Activated T-cell treated with anti-CD3 and anti-CD28 coated beads, Interleukin-2, amount 50 U/mL, for 48 hours (primary cell): ENCODE measurements at regions not wholly inside any gene's neighbourhood (a gene's known extent, or its start where the extent isn't known, plus 50 kb on each side); places are given as distances from the start of the nearest gene placed in this dataset.

Source experiments
- DNase-seq, 2 experiments: peaks; one replicate each; pipeline ENCODE4 v3.0.0-alpha.2; 2020

DNA sequence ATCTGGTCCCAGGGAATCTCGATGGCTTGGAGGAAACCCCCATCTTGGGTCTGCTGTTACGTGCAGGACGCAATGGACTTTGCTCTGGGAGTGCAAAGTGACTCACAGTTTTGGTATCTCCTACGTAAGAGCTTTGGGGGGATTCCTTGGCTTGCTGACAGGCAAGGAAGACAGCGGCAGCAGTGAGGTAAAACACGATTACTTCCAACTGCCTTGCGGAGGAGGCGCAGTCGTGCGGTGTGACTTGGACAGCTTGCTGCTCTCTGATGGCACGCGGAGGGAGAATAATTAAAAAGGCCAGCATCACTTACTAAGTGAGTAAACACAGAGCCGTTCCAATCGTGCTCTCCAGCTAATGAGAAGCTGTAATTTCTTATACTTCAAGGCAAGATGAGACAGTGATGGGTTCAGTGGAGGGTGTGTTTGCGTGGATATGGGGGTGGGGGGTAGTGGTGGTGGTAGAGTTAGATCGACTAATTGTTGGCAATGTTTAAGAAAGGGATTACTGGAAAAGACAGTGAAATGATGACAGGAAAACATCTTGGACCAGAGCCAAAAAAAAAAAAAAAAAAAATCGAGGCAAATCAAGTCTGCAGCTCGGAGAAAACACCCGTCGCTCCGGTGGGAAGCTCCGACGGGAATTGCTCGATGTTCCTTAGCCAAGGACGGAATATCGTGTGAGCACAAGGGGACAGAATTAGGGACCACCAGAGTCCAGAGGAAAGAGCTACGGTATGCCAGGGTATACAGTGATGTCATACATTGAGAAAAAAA is 184.8 kb upstream of the ZFHX3 start:
- no peak for DNase-seq

DNA sequence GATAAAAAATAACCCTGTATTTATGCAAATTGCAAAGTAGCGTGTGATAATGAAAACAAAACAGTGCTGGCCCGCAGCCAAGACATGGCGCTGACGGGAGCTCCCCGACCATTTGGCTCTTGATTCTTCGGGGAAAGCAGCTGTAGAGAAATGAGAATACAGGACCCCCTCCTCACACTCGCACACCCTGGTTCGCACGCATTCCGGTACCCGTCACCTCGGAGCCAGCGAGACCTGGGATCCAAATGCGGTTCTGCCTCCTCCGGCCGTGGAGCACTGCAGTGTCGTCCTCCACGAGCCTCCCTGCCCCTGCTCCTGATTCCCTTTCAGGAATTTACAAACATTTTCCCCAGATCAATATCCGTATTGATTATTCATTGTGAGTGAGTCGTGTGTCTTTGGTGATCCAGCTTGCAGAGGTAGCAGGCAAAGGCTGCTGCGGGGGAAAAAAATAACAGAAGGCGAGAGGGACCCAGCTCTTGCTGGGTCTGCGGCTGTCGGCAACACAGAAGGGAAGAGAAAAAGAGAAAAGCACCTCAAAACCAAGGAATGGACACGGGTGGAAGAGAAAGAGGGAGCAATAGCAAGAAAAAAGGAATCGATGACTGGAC is 184.1 kb upstream of the ZFHX3 start:
- DNase-seq: no peak

DNA sequence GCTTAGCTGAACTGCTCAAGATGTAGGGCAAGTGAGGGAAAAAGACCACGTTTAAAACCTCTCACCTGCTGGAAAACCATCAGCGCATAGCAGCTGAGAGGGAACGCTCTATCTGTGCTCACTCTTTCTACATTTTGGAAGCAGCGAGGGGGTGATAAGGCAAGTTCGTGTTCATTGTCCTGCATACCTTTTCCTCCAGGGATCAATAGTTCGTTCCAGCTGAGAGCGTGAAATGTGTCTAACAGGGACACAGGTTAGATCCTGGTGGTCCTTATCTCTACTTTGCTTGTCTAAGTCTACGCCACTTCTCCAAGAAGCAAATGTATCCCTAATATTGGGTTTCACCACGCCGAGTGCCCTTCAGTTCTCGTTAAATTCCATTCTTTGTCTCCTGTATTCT is 183.5 kb upstream of the ZFHX3 start:
- no peak for DNase-seq

DNA sequence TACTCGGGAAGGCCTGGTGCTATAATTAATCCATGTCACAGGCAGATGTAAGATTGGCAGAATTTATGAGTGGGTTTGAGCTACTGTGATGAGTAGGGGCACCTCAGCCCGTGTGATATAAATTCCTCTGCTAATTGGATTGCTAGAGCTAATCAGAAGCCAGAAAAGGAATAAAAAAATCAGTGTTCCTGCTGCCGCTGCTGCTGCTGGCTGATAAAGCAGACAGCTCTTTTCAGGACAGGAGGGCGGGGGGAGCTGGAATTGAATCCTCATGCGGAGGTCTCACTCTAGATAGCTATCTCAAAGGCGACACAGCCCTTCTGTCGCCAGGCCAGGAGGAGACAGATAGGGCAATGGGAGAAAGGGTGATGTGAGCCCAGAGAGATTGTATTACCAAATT is 182.7 kb upstream of the ZFHX3 start:
- DNase-seq: no peak

DNA sequence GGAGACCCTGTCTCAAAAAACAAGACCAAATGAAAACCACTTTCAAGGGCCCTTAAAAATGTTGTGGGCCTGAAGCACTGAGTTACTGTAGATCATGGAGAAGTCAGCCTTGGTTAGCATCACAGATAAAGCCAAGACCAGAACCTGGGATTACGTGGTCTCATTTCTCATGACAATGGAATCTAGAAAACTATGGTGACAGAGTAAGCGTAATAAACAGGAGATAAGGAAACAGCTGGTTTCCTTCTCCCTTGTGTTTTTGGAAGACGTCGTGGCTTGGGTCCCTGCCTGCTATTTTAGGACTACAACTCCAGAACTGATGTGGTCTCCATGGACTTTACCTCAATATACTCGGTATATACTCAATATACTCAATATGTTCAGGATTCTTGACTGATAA is 180.7 kb upstream of the ZFHX3 start:
- no peak for DNase-seq

DNA sequence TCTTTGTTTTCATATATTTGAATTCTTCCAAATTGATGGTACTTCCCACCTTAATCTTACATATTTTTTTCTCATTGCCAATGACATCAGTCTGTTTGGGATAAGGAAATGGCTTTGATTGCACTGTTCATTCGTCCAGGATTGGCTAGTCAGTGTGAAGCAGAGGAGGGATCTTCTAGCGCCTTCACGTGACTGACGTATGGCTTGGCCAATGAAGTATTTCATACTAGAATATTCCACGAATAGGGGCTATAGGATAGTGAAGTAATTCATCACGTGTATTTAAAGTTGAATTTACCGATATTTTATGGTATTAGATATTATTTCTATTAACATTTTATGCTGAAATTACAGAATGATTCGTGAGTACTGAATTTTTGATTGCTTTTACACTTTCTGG is 178.7 kb upstream of the ZFHX3 start:
- no peak for DNase-seq

DNA sequence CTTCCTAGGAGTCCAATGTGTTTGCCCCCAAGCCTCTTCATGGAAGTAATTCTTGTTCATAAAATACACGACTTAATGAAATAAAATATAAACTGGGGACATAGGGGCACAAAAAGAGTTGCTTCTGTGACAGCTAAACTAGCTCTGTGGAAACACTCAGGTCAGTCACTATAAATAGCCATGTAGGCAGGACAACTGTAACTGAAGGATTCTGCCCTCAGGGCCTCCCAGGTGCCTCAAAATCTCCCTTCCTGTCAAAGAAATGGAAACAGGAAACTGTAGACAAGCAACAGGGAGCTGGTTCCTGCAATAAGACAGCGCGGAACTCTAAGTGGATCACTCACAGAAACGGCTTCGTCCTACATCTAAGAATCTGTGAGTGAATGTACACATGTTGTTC is 178.1 kb upstream of the ZFHX3 start:
- DNase-seq: no peak

DNA sequence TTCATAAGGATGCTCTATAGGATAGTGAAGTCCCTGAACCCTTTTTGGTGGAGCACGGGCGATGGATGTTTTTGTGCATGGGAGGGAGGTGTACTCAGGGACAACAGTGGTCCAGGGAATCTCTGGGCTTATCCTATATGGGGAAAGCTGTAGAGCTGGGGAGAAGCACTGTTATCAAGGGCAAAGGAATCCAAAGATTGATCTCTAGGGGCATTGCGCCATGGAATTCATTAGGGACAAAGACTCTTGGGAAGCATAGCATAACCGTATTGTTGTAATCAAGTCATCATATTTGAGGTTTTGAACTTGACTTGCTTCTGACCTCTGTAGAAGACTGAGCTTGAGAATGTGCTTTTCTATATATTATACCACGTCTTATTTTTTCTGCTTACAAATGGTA is 172.9 kb upstream of the ZFHX3 start:
- no peak for DNase-seq

DNA sequence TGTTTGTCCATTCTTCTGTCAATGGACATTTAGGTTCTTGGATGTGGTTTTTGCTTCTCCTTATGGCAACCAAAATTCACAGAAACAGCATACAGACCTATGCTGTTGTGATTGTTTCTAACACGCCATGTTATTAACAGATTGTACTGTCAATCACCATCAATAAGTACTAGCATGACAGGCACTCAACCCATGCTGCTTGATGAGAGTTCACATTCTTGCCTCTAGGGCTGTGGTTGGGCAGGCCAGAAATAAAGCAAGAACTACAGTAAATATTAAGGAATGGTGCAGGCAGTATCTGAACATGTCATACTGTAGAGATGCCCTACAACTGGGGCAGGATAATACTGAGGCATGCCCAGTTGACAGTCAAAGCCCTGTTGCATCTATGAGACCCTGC is 171.2 kb upstream of the ZFHX3 start:
- no peak for DNase-seq

DNA sequence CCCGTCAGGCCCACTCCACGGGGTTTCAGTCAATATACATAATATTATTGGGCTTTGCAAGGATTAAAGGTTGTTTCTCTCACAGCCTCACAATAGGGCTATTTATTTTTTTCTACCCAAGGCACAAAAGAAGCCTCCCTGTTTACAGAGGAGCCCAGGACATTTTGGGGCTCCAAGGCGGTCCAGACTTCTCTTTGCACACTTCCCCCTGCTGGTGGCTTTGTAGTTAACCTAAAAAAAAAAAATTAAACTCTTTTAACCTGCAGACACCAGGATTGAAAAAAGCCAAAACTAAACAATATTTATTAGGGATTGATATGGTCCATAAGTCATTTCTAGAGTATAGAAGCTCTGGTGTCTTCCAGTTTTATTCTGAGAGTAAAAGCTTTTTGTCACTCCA is 169.7 kb upstream of the ZFHX3 start:
- DNase-seq: no peak

DNA sequence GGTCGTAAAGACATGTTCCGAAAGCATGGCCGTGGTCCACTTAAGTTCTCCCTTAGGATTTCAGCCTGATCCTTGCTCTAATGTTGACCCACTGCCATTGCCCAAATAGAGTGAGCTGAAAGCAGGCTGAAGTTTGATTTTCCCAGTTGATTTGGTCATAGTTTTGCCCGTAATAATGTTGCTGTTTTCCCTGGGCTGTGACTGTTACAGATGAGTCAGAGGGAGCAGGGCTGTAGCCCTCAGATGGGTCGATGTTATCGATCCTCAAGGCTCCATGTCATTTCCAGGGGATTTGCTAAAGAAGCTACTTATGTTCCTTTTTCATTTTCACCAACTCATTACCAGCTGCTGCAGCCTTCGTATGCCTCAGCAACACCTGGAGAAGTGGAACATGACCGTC is 169.0 kb upstream of the ZFHX3 start:
- DNase-seq: no peak

DNA sequence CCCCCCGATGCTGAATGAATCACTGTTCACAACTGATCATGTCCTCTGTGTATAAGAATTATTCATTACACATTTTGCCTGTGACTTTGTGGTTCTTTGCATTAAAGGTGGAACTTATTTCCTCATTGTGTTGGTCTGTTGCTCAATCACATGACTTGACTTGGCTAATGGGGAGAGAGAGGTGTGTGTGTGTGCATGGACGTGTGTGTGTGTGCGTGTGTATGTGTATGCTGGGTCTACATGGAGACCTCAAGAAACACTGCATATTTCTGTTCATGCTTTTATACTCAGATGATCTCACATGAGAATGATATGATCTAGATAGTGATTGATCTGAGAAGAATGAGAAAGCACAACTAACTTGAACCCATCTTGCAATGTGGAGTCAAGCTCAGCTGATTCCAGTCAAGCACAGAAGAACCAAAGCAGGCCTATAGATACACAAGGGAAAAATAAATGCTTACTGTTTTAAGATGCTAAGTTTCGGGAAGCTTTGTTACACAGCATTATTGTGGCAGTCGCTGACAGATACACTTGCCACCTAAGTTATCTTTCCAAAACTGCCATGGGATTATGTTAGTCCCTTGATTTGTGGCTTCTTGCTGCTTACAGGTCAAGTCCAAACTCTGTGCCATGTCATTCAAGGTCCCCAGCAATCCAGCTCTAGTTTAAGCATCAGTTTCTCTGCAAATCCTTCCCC is 167.9 kb upstream of the ZFHX3 start:
- no peak for DNase-seq

DNA sequence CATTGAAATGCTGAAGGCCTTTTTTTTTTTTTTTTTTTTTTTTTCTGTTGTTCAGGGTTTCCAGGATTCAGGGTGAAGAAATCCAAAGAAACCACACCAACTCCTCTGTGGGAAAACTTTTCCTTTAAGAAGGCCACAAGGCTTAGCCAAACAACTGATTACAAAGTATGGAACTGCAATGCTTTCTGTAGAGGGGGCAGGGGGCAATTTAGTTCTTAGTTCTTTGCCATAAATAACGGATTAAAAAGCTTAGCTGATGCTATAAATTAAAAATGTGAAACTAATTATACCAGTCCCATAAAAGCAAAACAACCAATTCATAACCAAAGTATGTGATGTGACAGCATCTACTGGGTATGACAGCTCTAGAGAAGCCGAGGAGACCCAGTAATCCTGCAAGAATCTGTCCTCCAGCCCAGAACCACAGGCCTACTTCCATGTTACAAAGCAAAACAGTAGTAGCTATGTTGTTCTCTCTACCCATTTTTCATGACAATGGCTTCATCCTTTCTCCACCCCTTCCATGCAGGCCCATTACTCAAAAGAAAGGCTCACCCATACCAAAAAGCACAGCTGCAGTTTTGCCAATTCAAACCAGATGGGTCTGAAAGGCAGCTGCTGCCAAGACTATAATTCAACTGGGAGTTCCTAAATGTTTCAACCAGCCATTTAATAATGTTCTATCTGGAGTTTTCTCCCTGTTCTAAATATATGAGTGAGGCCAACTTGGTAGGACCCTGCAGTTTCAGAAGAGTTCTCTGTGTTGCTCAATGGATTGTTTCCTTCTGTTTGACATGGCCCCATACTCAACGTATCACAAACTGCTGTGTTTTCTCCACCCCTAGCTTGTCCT is 167.1 kb upstream of the ZFHX3 start:
- DNase-seq: no peak

DNA sequence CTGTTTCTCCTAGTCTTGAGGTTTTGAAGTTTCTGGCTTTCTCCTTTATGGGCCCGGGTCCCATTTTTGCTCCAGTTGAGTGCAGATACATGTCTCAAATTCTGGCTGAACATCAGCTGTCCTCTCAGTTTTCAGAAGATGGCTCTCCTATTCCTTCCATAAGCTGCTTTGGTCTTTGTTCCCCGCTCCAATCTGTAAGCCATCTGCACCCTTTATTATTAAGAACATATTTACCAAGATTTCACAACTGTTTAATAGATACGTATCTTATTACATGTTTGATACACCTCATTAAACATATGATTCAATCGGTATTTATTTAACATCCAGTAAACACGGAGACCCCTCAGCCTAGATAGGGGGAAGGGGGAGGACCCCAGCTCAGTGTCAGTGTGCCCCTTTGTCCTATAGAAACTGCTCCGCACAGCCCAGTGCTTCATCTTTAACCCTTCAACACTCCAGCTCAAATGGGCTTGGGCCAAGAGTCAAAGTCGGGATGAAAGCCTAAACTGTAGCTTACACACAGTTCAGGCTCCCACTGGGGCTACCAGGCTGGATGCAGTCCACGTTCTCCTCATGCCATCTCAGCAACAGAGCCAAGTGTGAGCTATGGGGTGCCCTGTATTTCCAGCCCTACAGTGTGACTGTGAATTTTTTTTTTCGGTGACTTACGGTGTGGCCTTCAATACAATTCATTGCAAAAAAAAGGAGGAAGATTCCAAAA is 166.0 kb upstream of the ZFHX3 start:
- no peak for DNase-seq

DNA sequence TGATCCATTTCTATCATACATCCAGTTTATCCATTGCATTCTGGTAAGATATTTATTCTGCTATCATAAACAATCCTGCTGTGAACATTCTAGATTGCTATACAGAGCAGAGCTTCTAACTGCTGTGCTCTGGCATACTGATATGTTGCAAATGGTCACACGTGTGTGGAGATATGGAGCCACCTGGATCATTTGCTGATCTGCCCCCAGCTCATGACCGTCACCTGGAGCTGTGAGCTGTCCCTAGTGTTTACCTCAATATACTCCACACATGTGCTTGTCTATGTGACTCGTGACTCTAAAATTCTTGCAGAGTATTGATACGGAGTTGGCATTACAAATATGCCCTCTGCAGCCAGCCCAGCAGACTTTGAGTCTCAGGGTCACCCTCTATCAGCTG is 164.5 kb upstream of the ZFHX3 start:
- no peak for DNase-seq

DNA sequence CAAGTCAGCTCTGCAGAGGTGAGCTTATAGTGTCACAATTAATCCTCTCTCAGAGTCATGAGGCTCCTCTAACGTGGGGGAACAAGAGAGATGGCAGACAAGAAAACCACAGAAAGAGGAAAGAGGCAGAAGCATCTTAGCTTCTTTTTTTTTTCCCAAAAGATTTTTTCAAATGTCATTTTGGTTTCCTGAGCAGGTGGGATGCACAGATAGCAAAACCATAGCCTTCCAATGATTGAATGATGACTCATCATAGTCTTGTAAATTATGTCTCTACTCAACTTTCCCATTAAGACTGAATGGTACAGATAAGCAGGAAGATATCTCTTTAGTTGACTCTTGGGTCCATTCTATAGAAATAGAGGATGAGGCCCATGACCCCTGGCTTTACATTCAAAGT is 162.8 kb upstream of the ZFHX3 start:
- no peak for DNase-seq

DNA sequence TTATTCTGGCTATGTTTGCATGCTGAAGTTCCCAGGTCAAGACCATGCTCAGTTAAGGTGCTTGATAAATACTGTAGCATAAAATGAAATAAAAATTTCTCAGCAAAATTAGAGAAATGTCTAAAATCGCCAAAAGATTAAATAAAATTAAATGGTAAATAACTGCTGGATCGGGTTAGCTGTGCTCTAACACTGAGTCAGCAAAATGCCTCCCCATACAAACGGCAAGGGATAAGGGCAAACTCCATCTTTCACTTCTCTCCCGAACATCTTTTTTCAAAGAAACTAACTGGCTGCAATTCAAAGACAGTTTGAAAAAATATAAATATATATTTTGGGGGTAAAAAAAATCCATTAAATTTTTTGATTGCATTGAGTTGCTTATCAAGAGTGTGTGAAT is 162.2 kb upstream of the ZFHX3 start:
- no peak for DNase-seq

DNA sequence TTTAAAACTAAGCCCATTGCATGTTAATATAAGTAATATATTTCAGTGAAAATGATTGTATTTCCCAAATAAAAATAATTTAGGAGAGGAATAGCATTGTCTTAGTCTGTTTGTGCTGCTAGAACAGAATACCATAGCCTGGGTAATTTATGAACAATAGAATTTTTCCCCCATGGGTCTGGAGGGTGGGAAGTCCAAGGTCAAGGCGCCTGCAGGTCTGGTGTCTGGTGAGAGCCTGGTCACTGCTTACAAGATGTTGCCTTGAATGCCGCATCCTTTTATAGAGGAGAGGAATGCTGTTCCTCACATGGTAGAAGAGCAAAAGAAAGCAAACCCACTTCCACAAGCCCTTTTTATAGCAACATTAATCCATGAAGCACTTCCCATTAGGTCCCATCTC is 161.3 kb upstream of the ZFHX3 start:
- DNase-seq: no peak

DNA sequence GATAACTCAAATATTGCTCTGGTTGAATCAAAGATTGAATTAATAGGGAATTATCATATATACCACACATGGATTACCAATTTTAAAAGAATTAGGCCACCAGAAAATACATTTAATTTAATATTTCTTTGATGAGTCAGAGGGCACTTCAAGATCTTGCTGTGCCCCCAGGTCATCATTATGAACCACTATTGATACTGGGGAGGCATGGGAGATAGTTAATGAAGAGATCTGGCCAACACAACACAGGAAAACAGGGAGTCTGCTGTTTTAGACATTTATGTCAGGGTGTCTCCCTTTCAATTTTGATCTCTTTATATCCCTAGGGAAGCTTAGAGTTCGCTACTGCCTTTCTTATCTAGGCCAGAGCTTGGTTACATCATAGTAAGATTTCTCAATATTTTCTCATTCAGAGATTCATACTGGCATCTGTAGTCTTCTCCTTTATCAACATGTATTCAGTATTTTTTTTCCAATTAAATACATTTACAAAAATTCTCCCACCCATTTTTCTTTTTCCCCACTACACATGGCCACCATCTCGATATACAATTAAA is 158.3 kb upstream of the ZFHX3 start:
- no peak for DNase-seq

DNA sequence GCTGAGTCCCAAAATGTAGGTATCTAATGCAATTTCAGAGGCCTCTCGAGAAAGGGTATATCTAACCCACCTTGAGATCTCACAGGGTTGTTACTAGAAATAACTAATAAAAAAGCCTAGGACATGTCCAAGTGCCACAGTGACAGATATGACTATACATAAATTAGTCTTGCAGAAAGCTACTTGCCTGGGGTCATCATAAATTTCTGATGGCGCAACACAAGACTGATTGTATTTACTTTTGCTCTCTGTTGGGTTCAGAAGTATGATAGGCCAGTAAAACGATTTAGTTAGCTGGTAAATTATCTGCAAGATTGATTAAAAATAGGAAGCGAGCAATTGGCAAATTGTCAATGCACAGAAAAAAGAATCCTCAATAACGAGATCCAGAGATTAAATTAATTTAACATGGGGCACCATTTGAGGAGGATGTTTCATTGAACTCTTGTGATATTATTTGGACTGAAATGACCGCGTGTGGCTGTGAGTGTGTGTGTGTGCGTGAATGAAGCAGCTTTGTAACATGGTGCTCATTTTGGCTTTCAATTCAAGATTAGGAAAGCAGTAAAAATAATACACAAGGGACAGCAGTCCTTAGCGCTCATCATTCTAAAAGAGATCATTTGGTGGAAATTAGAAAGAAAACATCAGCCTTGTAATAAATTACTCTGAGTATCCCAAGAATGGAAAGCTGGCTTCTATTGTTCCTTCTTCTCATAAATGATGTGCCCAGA is 157.4 kb upstream of the ZFHX3 start:
- no peak for DNase-seq

DNA sequence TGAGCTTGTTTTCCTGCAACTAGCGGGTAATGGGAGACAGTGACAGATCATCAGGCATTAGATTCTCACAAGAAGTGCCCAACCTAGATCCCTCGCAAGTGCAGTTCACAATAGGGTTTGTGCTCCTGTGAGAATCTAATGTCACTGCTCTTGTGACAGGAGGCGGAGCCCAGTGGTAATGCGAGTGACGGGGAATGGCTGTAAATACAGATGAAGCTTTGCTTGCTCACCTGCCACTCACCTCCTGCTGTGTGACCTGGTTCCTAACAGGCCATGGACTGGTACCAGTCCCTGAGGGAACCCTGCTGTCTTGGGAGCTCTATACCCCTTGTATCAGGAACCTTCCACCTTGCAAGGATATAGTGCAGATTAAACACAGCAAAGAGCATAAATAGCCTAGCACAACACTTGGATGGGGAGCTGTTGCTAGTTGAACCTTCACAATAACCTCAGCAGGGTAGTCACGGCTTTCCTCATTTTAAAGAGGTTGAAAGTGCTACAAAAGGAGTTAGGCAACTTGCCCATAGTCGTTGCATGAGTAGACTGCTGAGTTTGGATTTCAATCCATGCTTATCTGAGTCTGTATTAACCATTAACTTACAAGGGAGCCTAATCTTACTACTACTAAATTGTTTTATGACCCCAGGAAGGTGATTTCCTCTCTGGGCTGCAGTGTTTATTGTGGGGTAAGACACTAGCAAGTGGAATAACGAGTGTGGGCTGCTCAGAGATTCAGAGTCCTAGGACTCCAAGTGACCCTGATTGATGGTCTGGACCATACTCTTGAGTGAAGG is 156.6 kb upstream of the ZFHX3 start:
- no peak for DNase-seq
